IMR-90 (cell line): ENCODE measurements at regions not wholly inside any gene's neighbourhood (a gene's known extent, or its start where the extent isn't known, plus 50 kb on each side); places are given as distances from the start of the nearest gene placed in this dataset.

Experiments used
- BHLHE40 ChIP-seq: fragments of 150-350 bp; IDR thresholded peaks from 2 replicates; pipeline ENCODE4 v1.6.1; 2016; ENCODE audit warnings: mild to moderate bottlenecking, low read depth, low read length
- CEBPB ChIP-seq: IDR thresholded peaks from 2 replicates; pipeline ENCODE4 v1.6.1; 2012; ENCODE audit warnings: low read depth, low read length, improper control_type of control experiment
- CTCF ChIP-seq: conservative IDR thresholded peaks from 2 replicates; pipeline ENCODE4 v1.5.1; 2012; ENCODE audit warnings: mild to moderate bottlenecking, low read depth, low read length, improper control_type of control experiment
- POLR2A ChIP-seq: IDR thresholded peaks from 2 replicates; pipeline ENCODE4 v1.6.1; 2012; ENCODE audit warnings: mild to moderate bottlenecking, low read depth, low read length
- TF ChIP-seq, protein P1 (sequence below): fragments of 150-350 bp; IDR thresholded peaks from 2 replicates; pipeline ENCODE4 v1.6.1; 2017; ENCODE audit warnings: mild to moderate bottlenecking, antibody characterized with exemption, low read length, low read depth

GRCh38 chr9:26220367-26220766, 542.1 kb upstream of the TUSC1 start:
- TF ChIP-seq CTCF, result no peak
- no peak for TF ChIP-seq CEBPB
- no peak for TF ChIP-seq POLR2A
- TF ChIP-seq BHLHE40, result no peak
- TF ChIP-seq, protein P1, sequence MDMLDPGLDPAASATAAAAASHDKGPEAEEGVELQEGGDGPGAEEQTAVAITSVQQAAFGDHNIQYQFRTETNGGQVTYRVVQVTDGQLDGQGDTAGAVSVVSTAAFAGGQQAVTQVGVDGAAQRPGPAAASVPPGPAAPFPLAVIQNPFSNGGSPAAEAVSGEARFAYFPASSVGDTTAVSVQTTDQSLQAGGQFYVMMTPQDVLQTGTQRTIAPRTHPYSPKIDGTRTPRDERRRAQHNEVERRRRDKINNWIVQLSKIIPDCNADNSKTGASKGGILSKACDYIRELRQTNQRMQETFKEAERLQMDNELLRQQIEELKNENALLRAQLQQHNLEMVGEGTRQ, result no peak
